ENCODE measurements at regions not wholly inside any gene's neighbourhood (a gene's known extent, or its start where the extent isn't known, plus 50 kb on each side); places are given as distances from the start of the nearest gene placed in this dataset.

DNA sequence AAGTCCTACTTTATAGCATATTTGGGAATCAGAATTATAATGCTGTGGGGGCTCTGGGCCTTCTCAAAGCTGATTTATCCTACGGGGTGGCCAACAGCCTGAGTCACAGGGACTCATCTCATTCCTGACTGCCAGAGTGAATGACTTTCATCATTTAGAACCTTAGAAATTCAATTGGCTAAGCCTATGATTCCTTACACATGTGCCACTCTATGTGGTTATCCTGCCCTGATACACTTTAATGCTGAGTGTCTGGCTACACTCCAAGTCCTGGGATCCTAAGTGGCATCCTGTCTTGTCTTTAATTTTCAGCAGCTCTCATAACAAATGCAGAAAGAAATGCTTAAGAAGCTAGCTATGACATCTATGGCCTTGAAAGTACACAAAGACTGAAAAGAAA, 75.2 kb upstream of the FREM1 start:
- Mint-ChIP-seq H3K36me3 (ENCODE audit: low read depth) (no peaks in the 10 kb centered on the region), H3K9me3 (ENCODE audit: insufficient read depth) (no peaks in the 10 kb centered on the region), H3K4me1 (ENCODE audit: low read depth) (no peaks in the 10 kb centered on the region), H3K27me3 (ENCODE audit: low read depth) (peaks cover 10% of the 10 kb centered on the region), H3K27ac (no peak overlapping the region), H3K4me3 (no peak overlapping the region)
- DNase-seq = no peak
- ATAC-seq = no peak
- POLR2A ChIA-PET = no interaction called here
- CTCF ChIA-PET = no interaction called here

DNA sequence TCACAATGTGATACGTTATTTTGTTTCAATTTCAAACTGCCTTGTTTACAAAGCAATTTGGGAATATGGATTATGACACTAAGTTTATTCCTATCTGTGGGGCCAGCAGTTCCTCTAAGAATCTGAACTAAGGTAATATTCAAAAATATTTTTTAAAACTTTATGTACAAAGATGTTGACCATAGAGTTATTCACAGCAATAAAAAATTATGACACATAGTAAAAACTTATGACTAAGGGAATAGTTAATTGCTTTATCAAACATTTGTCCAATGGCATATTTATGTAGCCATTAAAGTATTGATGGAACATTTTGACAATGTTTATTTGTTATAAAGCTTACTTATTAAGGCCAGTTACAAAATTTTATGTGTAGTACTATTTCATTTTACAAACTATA, 73.4 kb upstream of the FREM1 start:
- CTCF ChIA-PET = no interaction called here
- H3K9me3 Mint-ChIP-seq (ENCODE audit: insufficient read depth) = no peaks in the 10 kb centered on the region
- H3K4me1 Mint-ChIP-seq (ENCODE audit: low read depth) = no peaks in the 10 kb centered on the region

DNA sequence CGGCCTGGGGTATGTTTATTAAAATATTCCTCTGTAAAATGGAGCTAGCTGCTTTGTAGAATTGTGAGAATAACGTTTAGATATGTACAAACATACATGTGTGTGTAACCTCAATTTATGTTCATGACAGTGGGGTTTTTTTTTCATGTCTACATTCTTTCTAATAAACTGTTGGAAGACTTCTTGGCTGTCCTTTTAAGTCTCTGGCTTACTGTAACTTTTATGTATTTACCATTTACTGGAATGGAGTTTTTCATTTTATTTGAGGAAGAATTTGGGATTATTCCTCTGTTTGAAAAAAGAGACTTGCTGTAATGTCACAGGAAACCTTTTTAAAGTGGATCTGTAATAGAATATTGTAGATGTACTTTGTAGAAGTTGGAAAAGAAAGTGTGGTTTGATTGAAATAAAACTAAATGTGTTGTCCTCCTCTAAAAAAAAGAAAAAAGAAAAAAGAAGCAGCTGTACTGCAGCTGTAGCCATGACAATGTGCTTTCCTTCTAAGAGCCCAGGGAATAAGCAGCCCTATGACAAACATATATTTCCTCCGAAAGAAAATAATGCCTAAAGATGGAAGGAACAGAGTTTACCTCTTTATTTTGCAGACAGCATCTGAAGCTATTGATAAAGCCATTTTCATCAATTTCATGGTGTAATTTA, 71.2 kb upstream of the FREM1 start:
- no peaks in the 10 kb centered on the region for H3K36me3 Mint-ChIP-seq (ENCODE audit: low read depth)

More for the DNA sequence above, 73.4 kb upstream of the FREM1 start:
- Mint-ChIP-seq H3K4me3 (no peak overlapping the region), H3K27ac (no peak overlapping the region), H3K27me3 (ENCODE audit: low read depth) (peaks cover 10% of the 10 kb centered on the region), H3K36me3 (ENCODE audit: low read depth) (no peaks in the 10 kb centered on the region)
- DNase-seq (no peak), ATAC-seq (no peak)
- POLR2A ChIA-PET = no interaction called here

DNA sequence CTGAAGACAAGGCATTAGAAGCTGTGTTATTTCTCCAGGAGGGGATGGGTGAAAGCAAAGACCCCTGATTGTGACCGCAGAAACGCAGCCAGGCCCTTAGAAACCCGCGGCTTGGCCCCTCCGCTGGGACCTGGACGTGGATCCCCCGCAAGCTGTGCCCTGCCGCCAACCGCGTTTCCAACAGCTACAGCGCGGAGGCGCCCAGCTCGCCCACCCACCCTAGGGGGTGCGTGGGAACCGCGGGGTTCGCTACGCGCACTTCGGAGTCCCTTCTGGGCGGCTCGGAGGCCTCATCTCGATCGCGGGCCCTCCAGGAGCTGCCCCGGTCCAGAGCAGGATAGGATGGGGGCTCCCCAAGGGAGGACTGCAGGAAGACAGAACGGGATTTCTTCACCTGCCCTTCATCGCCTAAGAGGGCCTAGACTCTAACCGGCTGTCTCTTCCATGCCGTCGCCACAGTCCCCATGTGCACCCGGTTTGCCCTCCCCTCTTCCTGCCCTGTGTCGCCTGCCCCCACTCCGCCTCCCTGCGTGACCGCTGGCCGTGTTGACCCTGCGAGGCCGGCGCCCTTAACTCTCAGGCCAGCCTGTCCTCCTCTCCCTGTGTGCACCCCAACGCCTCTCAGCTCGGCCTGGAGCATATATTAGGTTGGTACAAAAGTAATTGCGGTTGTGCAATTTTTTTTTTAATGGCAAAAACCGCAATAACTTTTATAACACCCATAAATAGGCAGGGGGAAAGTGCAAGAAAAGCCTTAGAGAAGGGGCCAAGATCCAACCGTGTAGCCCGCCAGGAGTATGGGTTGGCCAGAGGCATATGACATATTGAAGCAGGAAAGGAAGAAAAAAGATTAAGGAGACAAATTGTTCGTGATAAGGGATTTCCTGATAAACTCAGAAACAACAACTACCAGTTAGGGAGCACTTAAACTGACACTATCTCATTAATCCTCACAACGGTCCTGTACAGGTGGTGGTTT, 68.1 kb upstream of the FREM1 start:
- POLR2A ChIA-PET = no interaction called here
- H3K27ac Mint-ChIP-seq = no peak overlapping the region
- H3K27me3 Mint-ChIP-seq (ENCODE audit: low read depth) = peaks cover 7% of the 10 kb centered on the region
- no peaks in the 10 kb centered on the region for H3K36me3 Mint-ChIP-seq (ENCODE audit: low read depth)
- no peaks in the 10 kb centered on the region for H3K9me3 Mint-ChIP-seq (ENCODE audit: insufficient read depth)
- CTCF ChIA-PET = no interaction called here
- H3K4me1 Mint-ChIP-seq (ENCODE audit: low read depth) = no peaks in the 10 kb centered on the region
- no peak for DNase-seq
- ATAC-seq = no peak
- no peak overlapping the region for H3K4me3 Mint-ChIP-seq

More for the DNA sequence above, 71.2 kb upstream of the FREM1 start:
- no peaks in the 10 kb centered on the region for H3K9me3 Mint-ChIP-seq (ENCODE audit: insufficient read depth)
- H3K4me3 Mint-ChIP-seq = no peak overlapping the region
- ChIA-PET CTCF (no interaction called here), POLR2A (no interaction called here)
- peaks cover 10% of the 10 kb centered on the region for H3K27me3 Mint-ChIP-seq (ENCODE audit: low read depth)
- ATAC-seq (no peak), DNase-seq (no peak)
- H3K27ac Mint-ChIP-seq = no peak overlapping the region
- H3K4me1 Mint-ChIP-seq (ENCODE audit: low read depth) = no peaks in the 10 kb centered on the region

DNA sequence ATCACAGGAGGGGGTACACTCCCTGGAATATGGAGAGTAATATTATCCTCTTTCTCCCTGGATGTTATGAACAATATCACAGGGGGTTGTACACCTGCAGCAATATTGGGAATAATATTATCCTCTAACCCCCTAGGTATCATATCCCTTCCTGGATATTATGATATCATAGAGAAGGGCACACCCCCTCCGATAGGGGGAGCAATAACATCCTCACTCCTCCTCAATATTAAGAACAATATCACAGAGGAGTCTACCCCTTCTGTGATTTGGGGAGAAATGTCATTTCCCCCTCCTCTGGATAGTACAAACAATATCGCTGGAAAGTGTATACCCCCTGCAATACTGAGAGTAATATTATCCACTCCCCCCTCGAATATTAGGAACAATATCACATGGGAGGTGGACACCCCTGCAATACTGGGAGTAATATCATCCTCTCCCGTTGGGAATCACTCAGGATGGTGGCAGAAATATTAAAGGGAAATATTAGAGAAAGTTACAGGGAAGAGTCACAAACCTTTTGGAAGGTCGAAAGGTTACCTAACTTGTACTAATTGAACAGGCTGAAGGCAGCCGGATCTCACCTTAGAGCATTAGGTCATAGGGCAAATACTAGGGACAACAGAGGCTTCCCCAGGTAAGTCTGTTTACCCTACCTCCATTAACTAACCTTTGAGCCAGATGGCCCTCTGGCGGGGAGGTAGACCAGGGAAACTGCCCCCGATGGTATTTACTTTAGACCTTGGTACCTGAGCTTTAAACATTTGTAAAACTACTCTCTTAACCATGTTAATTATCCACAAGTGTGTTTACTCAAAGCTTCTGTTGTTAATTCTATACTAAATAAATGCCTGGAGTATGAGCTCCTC, 57.5 kb upstream of the FREM1 start:
- Mint-ChIP-seq H3K9me3 (ENCODE audit: insufficient read depth) (no peaks in the 10 kb centered on the region), H3K4me3 (no peak overlapping the region), H3K27ac (no peak overlapping the region), H3K27me3 (ENCODE audit: low read depth) (peaks cover 9% of the 10 kb centered on the region), H3K4me1 (ENCODE audit: low read depth) (no peaks in the 10 kb centered on the region), H3K36me3 (ENCODE audit: low read depth) (no peaks in the 10 kb centered on the region)
- POLR2A ChIA-PET = no interaction called here
- no peak for ATAC-seq
- CTCF ChIA-PET = no interaction called here
- DNase-seq = no peak

DNA sequence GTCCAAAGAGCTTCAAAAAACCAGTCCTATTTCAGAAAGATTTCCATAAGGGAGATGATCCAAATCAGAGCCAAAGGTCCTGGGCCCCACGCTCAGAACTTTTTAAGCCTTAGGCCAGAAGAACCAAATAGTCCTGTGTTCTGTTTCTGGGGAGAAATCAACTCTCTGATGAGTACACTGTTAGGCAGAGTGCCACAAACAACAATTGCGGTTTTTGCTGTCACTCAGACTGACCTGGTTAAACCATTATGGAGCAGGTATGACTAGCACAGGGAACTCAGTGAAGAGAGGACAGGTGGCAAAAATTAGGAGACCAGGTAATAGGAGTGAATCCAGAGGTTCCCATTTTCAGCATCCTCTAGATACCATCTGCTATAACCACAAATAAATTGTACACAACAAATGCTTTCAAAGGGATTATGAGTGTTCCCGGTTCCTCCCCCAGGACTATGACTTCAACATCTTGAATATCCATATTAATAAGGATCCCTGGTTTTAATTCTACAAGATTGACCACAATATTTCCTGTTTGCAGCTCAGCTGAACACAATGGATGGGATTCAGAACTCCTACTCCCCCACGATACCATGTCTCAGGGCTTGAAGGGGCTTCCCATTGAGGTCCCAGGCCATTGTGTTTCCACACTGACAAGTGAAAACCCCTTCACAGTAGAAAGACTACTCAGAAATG, 52.1 kb upstream of the FREM1 start:
- ATAC-seq = no peak
- ChIA-PET POLR2A (no interaction called here), CTCF (no interaction called here)
- no peak for DNase-seq
- no peaks in the 10 kb centered on the region for H3K36me3 Mint-ChIP-seq (ENCODE audit: low read depth)
- H3K27ac Mint-ChIP-seq = peak overlapping the region; percentile 6
- H3K4me3 Mint-ChIP-seq = no peak overlapping the region
- peaks cover 12% of the 10 kb centered on the region for H3K4me1 Mint-ChIP-seq (ENCODE audit: low read depth)
- no peaks in the 10 kb centered on the region for H3K27me3 Mint-ChIP-seq (ENCODE audit: low read depth)
- no peaks in the 10 kb centered on the region for H3K9me3 Mint-ChIP-seq (ENCODE audit: insufficient read depth)

DNA sequence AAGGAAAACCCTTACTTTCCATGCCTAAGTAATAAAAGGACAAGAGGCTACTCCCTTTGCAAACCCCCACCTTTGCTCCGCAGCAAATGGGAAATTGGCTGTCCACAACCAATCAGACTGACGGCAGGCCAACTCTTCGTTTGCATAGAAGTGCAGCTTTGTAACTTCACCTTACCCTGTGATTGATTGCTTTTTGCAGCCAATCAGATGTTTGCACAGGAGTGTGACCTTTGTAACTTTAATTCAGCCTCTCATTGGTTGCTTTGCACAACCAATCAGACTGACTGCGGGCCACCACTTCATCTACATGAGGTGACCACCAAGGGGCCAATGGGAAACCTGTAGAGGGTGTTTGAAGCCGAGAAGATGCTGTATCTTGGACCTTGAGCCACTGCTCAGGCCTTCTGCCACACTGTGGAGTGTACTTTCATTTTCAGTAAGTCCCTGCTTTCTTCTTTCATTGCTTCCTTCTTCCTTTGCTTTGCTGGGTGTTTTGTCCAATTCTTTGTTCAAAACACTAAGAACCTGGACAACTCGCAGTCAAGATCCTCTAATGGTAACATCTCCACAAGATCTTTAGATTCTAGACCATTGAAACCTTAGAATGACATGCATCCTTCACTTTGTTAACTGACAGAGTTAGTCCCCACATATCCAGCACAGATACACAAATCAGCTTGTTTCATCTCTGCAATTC, 51.3 kb upstream of the FREM1 start:
- H3K27ac Mint-ChIP-seq = peak overlapping the region; percentile 60
- no peaks in the 10 kb centered on the region for H3K9me3 Mint-ChIP-seq (ENCODE audit: insufficient read depth)
- H3K36me3 Mint-ChIP-seq (ENCODE audit: low read depth) = no peaks in the 10 kb centered on the region
- no peak overlapping the region for H3K4me3 Mint-ChIP-seq
- POLR2A ChIA-PET = no interaction called here
- CTCF ChIA-PET = no interaction called here
- DNase-seq (no peak), ATAC-seq (no peak)
- no peaks in the 10 kb centered on the region for H3K27me3 Mint-ChIP-seq (ENCODE audit: low read depth)
- H3K4me1 Mint-ChIP-seq (ENCODE audit: low read depth) = peaks cover 12% of the 10 kb centered on the region

DNA sequence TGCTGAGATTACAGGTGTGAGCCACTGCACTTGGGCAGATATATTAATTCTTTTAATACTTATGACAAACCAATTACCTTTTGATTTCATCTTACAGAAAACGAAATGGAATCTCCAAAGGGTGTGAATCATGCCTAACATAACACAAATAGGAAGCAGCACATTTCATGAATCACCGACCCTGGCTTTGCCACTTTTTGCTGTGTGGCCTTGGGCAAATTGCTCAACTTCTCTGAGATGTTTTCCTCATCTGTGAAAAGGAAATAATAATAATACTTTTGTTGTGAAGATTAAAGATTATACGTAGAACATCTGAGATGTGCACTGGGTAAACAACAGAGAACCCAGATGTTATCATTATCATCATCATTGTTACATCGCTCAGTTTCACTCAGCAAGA, 50.7 kb upstream of the FREM1 start:
- Mint-ChIP-seq H3K36me3 (ENCODE audit: low read depth) (no peaks in the 10 kb centered on the region), H3K27me3 (ENCODE audit: low read depth) (no peaks in the 10 kb centered on the region), H3K4me3 (no peak overlapping the region), H3K4me1 (ENCODE audit: low read depth) (peaks cover 12% of the 10 kb centered on the region), H3K9me3 (ENCODE audit: insufficient read depth) (no peaks in the 10 kb centered on the region), H3K27ac (no peak overlapping the region)
- ATAC-seq = no peak
- POLR2A ChIA-PET = no interaction called here
- CTCF ChIA-PET = no interaction called here
- no peak for DNase-seq

Measured in activated CD8-positive, alpha-beta T cell treated with anti-CD3 and anti-CD28 coated beads, Interleukin-2, amount 10 ng/mL, durations not matched to agents 7 days and 5 days (primary cell).